HG02973 (cell line): ENCODE measurements at regions not wholly inside any gene's neighbourhood (a gene's known extent, or its start where the extent isn't known, plus 50 kb on each side); places are given as distances from the start of the nearest gene placed in this dataset.
"Not testable (repeated sequence)": the region's sequence is repeated elsewhere in the genome, so short reads cannot be mapped to it uniquely, and the experiment has no call there.

Experiments used
- ATAC-seq: cut with Tn5 transposase; IDR thresholded peaks from one replicate; pipeline ENCODE4 v1.9.1; 2021; ENCODE audit warnings: moderate library complexity; ENCODE audit not compliant: unreplicated experiment

DNA sequence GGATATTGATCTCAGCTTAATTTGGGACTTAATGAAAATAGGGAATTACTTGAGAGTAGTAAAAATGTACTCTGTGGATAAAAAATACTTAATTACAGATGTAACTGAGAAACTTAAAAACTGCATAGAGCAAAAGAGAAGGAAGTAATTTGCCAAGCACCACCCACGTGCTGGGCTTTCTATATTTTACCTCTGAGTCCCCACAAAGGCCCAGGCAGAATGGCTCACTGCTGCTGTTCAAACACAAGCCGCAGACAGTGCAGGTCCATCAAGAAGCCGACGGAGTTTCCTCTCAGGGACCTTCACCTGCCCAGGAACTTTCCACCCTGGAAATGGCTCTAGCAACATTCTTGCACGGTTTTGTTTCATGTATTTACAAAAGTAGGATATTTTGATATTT is 77.2 kb upstream of the TRPM1 start:
- ATAC-seq = no peak

DNA sequence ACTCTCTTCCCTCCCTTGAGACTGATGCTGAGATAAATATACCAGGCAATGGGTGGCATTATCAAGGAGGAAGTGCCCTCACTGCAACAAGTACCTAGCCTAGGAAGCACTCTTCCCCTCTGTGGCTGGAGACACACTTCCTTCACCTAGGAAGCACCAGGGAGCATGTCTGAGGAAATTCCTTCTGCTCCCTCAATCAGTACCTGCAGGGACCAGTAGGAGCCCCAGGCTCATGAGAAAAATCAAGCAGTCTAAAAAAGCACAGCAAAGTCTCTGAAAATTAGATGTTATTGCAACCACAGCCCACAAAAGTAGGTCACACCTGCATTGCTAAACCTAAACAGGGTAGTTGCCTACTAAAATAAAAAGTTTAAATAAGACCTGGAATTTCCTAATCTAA is 78.2 kb upstream of the TRPM1 start:
- ATAC-seq = no peak

DNA sequence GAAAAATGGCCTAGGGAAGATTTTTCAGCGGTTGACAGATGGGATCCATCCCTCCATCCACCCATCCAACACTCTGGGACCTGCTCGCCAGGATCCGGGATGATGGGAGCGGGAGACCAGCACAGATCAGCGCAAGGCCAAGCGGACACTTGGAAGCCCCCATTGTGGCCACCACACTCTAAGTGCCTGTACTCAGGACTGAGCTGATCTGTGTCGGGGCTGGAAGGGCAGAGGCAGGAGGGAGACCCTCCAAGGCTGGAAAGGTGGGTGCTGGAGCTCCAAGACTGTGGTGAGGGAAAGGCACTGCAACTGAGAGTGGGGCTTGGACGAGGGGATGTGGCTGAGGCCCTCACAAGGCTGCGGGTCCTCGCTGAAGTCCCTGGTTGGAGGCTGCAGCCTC is 91.8 kb upstream of the TRPM1 start:
- ATAC-seq = no peak

DNA sequence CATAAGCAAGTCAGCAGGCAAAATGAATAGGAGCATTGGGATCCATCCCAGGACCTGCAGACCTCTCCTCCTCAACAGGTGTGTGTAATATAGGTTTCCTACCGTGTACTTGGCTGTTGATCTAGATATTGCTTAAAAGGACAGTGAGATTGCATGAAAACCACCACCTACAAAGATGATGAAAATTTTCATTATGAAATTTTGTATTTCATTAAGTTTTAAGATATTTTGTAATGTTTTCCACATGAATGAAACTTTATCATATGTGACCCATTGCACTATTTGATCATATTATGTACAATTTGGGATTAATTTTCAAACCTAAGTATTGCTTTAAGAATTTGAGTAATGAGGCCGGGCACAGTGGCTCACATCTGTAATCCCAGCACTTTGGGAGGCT is 94.3 kb upstream of the TRPM1 start:
- no peak for ATAC-seq

DNA sequence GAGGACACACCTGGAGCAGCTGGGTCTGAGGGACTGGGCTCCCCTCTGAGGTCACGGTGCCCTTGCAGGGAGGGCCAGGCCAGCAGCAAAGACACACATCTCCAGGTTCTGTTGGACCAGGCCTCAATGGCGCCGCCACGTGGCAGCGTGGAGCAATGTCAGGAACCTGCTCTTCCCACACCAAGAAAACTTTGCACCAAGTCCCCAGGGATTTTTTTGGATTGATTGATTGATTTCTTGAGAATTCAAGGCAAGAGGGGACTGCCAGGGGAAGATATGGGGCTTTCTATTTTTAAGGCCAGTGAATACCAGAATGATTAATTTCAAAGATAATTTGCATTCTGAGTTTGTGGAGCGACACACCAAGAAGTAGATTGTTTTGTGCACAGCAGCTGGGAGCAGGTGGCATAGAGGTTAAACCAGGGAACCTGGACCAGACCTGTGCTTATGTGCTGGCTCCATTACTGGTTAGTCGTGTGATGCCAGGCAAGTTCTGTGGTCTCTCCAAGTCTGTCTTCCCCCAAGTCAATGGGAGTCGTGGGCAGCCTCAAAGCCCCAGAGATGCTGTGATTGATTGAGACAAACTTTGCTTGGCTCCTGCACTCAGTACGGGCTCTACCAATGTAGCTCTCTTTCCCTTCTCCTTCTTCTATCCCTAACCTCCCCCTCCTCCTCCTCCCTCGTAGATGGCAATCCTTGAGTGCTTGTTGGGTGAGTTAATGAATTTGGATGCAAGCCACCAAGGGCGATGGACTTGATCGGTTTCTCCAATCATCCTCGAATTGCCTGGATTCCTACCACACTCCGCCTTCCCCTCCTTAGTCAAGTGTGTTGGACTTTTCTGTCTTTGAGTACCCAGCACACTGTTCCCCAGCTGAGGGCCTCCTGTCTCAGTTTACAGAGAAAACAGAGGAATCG is 96.2 kb upstream of the TRPM1 start:
- ATAC-seq = no peak

DNA sequence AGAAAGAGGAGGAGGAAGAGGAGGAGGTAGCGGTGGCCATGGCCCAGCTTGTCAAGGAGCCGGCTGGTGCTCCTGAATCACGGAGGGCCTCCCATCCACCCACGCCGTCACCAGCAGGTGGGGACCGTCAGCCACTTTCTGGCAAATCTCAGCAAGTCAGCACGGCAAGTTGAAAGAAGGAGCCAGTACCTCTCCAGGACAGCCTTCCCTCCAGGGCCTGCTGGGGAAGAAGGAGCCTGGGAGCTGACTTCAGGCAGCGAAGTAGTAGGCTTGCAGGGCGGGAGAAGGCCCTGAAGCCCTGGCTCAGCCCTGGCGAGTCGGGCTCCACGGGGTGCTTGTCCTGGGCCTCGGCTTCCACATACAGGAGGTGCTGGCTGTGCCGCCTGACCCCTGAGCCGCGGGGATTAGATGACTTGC is 99.2 kb upstream of the TRPM1 start:
- ATAC-seq = no peak

DNA sequence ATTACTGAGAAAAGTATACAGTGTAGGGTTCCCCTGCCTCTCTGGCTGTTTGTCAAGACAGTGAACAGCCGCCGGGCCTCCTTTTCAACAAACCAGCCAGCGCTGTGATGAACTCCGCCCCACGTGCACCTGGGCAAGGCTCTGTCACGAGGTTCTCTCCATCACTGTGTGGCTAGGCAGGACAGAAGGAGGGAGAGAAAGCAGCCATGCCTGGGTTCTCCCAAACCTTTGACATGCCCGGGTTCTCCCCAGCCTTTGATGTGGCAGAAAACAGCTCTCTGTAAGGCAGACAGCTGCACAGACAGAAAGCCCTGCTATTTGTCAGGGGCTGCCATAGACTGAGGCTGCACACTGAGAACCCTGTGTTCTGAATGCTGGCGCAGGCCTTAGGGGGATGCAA is 101.4 kb upstream of the TRPM1 start:
- no peak for ATAC-seq

DNA sequence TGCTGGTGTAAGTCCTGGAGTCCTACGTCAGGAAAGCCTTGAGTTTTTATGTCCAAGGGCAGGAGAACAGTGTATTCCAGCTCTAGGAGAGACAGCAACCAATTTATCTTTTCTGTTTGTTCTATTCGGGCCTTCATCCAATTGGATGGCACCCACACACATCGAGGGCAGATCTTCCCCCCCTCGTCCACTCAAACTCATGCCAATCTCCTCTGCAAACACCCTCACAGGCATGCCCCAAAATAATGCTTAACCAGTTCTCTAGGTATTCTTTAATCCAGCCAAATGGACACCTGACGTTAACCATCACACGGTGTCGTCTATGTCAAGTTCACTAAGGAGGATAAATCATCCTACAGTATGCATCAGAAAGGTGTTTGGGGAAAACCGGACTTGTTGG is 102.5 kb upstream of the TRPM1 start:
- no peak for ATAC-seq

DNA sequence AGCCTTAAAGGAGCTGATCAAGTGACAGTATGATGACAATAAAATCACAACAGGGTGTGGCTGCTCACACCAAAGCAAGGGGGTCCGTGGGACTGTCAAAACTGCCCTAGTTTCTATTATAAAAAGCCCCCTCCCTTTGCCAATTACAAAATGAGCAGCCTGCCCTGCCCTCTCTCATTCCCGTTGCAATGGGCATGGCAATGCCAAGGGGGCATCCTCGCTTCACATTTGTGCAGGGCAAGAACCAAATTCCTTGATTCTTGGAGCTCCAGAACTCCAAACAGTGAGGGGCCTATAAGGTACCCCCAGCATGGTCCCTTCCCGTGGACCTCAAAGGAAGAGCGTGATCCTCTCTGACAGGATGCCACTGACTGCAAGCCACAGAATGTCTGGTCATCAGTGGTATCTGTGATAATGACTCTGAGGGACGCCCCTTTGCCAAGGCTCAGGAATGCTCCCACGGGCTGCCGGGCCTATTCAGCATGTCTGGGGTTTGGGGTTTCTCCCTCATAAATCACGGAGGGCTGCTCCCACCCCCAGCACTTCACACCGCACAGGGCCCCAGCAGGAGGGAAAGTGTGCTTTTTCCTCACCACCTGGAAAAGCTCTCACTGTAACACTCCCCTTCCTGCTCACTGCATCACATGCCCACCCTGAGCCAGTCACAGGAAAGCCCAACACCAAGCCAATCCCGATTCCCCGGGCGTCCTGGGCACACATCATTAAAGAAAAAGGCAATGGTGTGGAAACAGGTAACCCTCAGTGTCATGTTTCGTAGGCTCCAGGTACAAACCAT is 105.1 kb upstream of the TRPM1 start:
- ATAC-seq = no peak

DNA sequence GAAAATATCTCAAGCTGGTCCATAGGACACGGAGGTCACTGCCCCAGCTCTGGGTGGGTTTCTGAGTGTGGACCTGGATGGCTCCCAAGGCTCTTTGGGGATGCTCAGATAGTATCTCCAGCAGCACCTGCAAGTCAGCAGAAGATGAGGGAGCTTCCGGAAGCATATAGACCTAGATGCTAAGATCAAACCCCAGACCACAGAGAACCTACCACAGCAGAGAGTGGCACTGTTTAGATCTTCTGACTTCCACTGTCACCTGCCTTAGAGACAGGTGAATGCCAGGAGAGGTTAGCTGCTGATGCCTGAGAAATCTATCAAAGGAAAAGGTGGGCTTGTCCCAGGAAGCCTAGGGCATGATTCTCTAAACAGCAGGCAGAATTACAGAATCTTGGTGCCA is 105.7 kb upstream of the TRPM1 start:
- no peak for ATAC-seq

DNA sequence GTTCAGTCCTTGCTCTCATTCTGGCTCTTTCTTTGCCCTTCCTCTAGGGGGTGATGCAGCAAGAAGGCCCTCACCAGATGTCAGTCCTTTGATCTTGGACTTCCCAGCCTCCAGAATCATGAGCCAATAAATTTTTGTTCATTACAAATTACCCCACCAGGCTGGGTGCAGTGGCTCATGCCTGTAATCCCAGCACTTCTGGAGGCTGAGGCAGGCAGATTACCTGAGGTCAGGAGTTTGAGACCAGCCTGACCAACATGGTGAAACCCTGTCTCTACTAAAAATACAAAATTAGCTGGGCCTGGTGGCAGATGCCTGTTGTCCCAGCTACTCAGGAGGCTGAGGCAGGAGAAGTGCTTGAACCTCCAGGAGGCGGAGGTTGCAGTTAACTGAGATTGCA is 106.3 kb upstream of the TRPM1 start:
- ATAC-seq = not testable (repeated sequence)

DNA sequence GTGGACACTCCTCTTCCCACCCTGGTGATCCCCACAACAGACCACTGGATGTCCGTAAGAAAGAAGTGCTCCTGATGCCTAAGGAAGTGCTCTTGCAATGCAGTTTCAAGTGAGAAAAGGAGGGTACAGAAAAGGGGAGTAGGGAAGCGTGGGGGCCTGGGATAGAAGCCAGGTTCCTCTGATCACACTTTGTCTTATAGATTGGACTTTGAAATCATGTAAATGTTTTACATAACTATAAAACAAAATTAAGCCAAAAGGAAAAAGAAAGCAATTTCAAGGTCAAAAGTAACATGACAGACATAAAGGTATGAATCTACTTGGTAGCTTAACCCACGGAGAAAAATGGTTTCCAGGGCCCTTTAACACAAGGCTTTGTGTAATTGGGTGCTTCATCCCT is 107.3 kb upstream of the TRPM1 start:
- no peak for ATAC-seq

DNA sequence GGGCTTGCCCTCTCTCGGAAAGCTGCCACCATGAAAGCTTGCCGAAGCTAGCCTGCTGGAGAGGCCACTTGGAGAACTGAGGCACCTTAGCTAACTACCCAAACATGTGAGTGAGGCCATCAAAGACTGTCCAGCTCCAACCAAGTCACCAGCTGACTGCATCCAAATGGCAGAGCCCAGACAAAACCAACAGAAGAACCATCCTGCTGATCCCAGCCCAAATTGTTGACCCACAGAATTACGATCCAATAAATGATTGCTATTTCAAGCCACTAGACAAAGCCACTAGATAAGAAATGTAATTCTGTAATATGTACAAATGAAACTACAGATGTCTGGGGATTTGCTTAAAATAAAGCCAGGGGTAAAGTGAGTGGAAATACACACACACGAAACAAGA is 109.8 kb upstream of the TRPM1 start:
- no peak for ATAC-seq

DNA sequence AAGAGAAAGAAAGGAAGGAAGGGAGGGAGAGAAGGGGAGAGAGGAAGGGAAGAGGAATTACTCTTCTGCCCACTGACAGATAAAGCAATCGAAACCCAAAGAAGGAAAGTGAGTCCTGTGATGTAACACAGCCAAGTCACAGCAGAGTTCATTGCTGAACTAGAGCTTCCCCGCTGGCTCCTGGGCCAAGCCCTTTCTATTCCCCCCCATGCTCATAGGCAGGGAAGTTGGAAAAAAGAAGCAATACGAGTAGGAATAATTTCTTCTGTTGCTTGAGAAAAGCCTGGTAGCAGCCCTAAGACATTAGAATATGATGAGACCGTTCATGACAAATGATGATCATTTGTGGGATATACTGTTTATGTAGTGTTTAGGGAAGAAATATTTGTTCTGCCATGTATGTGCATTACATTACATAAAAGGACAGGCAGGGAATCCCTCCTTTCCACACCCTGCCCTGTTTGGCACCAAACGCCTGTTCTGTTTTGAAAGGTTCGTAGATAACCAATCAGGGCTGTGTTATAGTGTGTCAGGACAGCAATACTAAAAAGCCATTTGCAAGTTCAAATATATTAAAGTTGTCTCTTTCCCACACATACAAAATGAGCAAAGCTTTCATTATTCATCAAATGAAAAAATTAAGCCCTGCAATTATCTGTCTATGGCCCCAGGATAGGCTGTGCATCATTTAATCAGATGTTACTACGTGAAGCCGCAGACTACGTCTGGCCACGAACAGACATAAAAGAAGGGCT is 111.0 kb upstream of the TRPM1 start:
- ATAC-seq = no peak

DNA sequence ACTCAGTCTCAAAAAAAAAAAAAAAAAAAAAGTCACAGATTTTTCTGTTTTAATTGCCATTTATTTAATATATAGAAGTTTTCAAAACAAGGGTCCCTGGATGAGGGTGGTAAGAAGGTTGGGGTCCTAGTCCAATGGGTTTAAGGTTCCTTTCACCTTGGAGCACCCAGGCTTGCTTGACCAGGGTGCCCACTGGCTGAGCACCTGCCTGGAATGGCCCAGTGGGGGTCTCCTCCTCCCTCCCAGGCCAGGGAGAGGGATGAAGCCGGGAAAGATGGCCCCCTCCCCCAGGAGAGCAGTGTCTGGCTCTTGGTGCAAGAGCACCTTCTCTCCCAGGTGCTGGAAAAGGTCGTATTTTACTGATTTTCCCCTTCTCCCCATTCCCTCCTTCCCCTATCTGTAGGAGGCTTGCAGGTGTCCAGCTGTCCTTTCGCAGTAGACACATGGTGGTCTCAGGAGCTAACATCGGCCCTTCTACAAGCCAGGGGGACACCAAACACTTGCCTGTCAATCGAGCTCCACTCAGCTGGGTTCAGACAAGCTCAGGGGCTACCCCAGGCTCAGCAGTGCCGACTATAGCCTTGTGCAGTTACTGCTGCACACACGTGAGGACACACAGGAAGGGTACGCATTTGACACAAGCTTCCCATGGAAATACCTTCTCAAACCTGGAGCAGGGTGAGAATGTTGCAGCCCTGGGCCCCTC is 112.3 kb upstream of the KLF13 start:
- ATAC-seq = no peak

DNA sequence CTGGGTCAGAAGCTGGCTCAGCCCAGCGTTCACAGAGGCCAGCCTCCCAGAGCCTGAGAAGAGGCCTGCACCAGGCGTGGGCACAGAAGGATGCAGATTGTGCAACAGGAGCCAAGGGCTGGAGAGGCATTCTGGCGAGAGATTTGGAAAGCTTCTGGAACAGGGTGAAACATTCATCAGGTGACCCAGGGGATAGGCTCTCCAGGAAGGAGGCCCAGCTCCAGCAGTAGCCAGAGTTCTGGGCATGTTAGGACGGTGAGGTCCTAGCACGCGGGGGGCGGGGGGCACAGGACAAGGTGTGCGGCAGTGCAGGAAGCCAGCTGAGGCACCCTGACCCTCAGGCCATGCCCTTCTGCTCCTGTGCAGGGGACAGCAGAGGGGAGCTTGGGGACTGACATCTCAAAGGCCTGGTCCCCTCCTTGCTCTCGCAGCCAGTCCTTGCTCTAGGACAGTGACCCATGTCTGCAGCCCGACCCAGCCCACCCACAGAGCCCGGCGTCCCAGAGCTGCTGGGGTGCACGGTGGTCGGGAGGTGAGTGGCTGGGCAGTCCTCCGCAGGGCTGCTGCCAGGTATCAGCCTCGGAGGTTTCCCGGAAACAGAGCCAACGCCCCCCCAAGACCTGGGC is 111.7 kb upstream of the KLF13 start:
- no peak for ATAC-seq

DNA sequence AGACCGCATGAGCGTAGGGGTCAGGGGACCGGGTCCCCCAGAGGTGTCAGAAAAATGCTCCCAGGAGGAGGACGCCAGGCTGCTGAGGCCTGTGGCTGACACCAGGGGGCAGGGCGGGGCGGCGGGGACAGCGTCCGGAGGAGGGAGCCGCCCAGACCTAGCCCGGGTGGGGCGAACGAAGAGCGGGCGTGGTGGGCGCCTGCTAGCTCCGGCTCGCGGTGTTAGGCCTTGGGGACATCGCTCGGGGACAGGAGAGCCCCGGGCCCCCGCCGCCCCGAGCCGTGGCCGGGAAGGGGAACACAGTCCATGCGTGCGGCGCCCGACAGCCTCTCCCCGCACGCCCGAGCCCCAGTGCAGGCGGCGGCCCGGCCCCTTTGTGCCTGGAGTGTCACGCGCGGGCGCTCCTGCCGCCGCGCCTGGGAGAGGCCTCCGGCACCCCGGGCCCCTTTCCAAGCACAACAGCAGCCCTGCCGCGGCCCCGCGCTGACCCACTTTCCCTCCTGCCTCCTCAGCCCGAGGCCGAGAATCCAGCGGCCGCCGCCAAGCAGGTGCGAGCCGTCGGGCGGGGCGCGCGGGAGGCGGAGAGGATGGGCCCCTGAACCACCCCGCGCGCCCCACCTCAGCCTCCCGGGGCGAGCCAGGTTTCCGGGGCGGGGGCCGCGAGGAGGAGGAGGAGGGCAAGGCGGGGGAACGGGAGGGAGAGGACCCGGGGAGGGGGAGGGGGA is 111.0 kb upstream of the KLF13 start:
- peak; percentile 73 for ATAC-seq

DNA sequence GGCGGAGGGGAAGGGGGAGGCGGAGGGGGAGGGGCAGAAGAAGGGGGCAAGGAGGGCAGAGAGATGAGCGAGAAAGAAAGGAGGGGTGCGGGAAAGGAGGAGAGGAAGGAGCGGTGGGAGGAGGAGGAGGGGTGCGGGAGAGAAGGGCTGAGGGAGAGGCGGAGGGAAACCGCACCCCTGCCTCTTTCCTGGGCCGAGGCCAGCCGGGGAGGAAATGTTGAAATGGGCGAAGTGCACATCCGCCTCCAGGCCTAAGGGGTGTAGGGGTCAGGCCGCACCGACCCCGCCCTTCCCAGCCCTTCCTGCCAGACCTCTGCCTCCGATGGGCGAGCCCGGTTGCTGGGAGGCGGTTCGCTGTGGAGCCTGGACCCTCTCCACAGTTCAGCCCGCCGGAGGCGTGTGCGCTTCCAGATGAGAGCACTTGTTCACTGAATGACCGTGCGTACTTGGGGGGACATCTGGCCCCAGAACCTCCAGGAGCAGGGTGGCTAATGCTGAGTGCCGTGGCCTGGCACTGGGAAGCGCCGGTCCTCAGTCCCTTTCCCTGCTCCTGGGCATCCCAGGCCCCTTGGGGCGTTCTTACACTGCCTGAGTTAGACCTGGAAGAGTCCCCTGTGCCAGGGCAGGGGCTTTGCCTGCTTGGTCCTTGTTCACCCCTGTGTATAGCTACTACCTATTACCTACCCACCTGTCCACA is 110.3 kb upstream of the KLF13 start:
- ATAC-seq = peak; percentile 32

DNA sequence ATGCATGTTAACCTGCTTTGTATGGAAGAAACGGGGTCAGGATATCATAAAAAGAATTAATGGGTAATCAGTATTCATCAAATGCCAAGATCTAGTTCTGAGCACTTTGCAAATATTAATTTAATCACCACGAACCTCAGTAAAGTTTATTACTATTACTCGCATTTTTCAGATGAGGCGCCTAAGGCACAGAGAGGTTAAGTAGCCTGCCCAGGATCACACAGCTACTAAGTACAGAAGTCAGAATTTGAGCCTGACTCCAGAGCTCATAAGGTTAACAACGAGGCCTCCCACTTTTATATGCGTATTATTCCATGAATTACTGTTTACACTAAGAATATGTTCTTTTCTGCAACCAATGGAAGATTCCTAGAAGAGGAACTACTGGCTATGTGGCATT is 109.6 kb upstream of the KLF13 start:
- ATAC-seq = no peak
